RWPE1 (cell line): ENCODE measurements at regions not wholly inside any gene's neighbourhood (a gene's known extent, or its start where the extent isn't known, plus 50 kb on each side); places are given as distances from the start of the nearest gene placed in this dataset.

ENCODE experiments used
- CTCF ChIA-PET: fragments of 350-600 bp; sonication (Branson Sonifier 250); formaldehyde crosslinking; extraction: SDS; loops from one replicate; lab custom pipeline; 2021; lab: Yijun Ruan, JAX
- POLR2A ChIA-PET: fragments of 400-600 bp; formaldehyde crosslinking; extraction: SDS; loops from one replicate; lab custom pipeline; 2020; ENCODE audit warnings: antibody characterized with exemption; ENCODE audit not compliant: low non-redundant PET; lab: Yijun Ruan, JAX
- DNase-seq: peaks from one replicate; pipeline ENCODE4 v3.0.0; 2012; ENCODE audit warnings: low spot score
- H3K27ac ChIP-seq: fragments of 450-650 bp; 2 replicates; pipeline ENCODE4 v1.5.1; 2017
- CTCF ChIP-seq: fragments of 450-650 bp; conservative IDR thresholded peaks from 2 replicates; pipeline ENCODE4 v1.5.1; 2017; ENCODE audit warnings: low read depth, mild to moderate bottlenecking

- H3K27ac ChIP-seq, result no peak overlapping the region
- ChIA-PET CTCF (no interaction called here), POLR2A (no interaction called here)
- TF ChIP-seq CTCF, result no peak
- DNase-seq, result no peak
Measured at GRCh38 chr11:134512061-134512460, 100.0 kb upstream of the B3GAT1 start.

GRCh38 chr11:134511255-134511654 lies 99.2 kb upstream of the B3GAT1 start:
- no peak for TF ChIP-seq CTCF
- DNase-seq, result no peak
- no peak overlapping the region for H3K27ac ChIP-seq
- POLR2A ChIA-PET, result no interaction called here
- CTCF ChIA-PET, result no interaction called here

GRCh38 chr11:134510233-134511040 lies 98.4 kb upstream of the B3GAT1 start:
- TF ChIP-seq CTCF, result no peak
- POLR2A ChIA-PET, result no interaction called here
- CTCF ChIA-PET, result no interaction called here

GRCh38 chr11:134509381-134510232 lies 97.6 kb upstream of the B3GAT1 start:
- POLR2A ChIA-PET, result no interaction called here

More at GRCh38 chr11:134510233-134511040, 98.4 kb upstream of the B3GAT1 start:
- no peak for DNase-seq
- no peak overlapping the region for H3K27ac ChIP-seq

GRCh38 chr11:134508219-134508990 lies 96.4 kb upstream of the B3GAT1 start:
- H3K27ac ChIP-seq, result no peak overlapping the region
- CTCF ChIA-PET, result no interaction called here
- DNase-seq, result no peak
- POLR2A ChIA-PET, result no interaction called here
- no peak for TF ChIP-seq CTCF

More at GRCh38 chr11:134509381-134510232, 97.6 kb upstream of the B3GAT1 start:
- DNase-seq, result no peak
- no peak overlapping the region for H3K27ac ChIP-seq
- CTCF ChIA-PET, result no interaction called here
- TF ChIP-seq CTCF, result no peak

- no peak overlapping the region for H3K27ac ChIP-seq
- no peak for TF ChIP-seq CTCF
- no peak for DNase-seq
- POLR2A ChIA-PET, result no interaction called here
- CTCF ChIA-PET, result no interaction called here
Measured at GRCh38 chr11:134506046-134506445, 94.0 kb upstream of the B3GAT1 start.
